GM06990 (cell line): ENCODE measurements at regions not wholly inside any gene's neighbourhood (a gene's known extent, or its start where the extent isn't known, plus 50 kb on each side); places are given as distances from the start of the nearest gene placed in this dataset.

Experiments used
- DNase-seq: peaks from one replicate; pipeline ENCODE4 v3.0.0-alpha.2; 2011; ENCODE audit not compliant: insufficient read length; ENCODE audit errors: extremely low read depth
- H3K27me3 ChIP-seq: replicated peaks from 2 replicates; pipeline ENCODE4 v1.6.0; 2011; ENCODE audit warnings: low read length; ENCODE audit not compliant: control insufficient read depth, insufficient read depth
- H3K36me3 ChIP-seq: 2 replicates; pipeline ENCODE4 v1.5.1; 2011; ENCODE audit warnings: low read length; ENCODE audit not compliant: control insufficient read depth, insufficient read depth
- H3K4me3 ChIP-seq: replicated peaks from 2 replicates; pipeline ENCODE4 v1.5.1; 2011; ENCODE audit warnings: low read depth, mild to moderate bottlenecking, control low read depth, low read length
- CTCF ChIP-seq: IDR thresholded peaks from 2 replicates; pipeline ENCODE4 v1.5.1; 2011; ENCODE audit warnings: low read length, control low read depth, mild to moderate bottlenecking, inconsistent platforms; ENCODE audit not compliant: insufficient read depth, poor library complexity, severe bottlenecking

GRCh38 chr6:88381289-88381642 is 215.1 kb upstream of the CNR1 start:
- TF ChIP-seq CTCF, result no peak
- Histone ChIP-seq H3K4me3 (no peak overlapping the region), H3K27me3 (no peaks in the 10 kb centered on the region; the same call in 1 of the 2 replicates), H3K36me3 (no peaks in the 10 kb centered on the region)
- DNase-seq, result no peak

GRCh38 chr6:88380618-88381288 is 214.6 kb upstream of the CNR1 start:
- no peaks in the 10 kb centered on the region for H3K36me3 ChIP-seq
- H3K4me3 ChIP-seq, result no peak overlapping the region
- DNase-seq, result no peak
- no peak for TF ChIP-seq CTCF
- H3K27me3 ChIP-seq, result no peaks in the 10 kb centered on the region; the same call in 1 of the 2 replicates

GRCh38 chr6:88380083-88380482 is 213.9 kb upstream of the CNR1 start:
- TF ChIP-seq CTCF, result no peak
- no peak overlapping the region for H3K4me3 ChIP-seq
- H3K27me3 ChIP-seq, result no peaks in the 10 kb centered on the region; the same call in 1 of the 2 replicates
- no peak for DNase-seq
- no peaks in the 10 kb centered on the region for H3K36me3 ChIP-seq

- Histone ChIP-seq H3K4me3 (no peak overlapping the region), H3K27me3 (no peaks in the 10 kb centered on the region; the same call in 1 of the 2 replicates), H3K36me3 (no peaks in the 10 kb centered on the region)
- DNase-seq, result no peak
- TF ChIP-seq CTCF, result no peak
Observed at GRCh38 chr6:88378639-88379038, 212.5 kb upstream of the CNR1 start.

GRCh38 chr6:88377976-88378568 is 211.9 kb upstream of the CNR1 start:
- no peak for TF ChIP-seq CTCF
- Histone ChIP-seq H3K36me3 (no peaks in the 10 kb centered on the region), H3K4me3 (no peak overlapping the region), H3K27me3 (no peaks in the 10 kb centered on the region)
- DNase-seq, result no peak
